OCI-LY3 (cell line): ENCODE measurements at regions not wholly inside any gene's neighbourhood (a gene's known extent, or its start where the extent isn't known, plus 50 kb on each side); places are given as distances from the start of the nearest gene placed in this dataset.

Experiments
- EZH2phosphoT487 ChIP-seq: fragments of 200-600 bp; shearing (Covaris generic); IDR thresholded peaks from 2 replicates; pipeline ENCODE4 v1.6.1; 2018; ENCODE audit warnings: antibody characterized with exemption, mixed run types, low read depth
- TF ChIP-seq, protein P1 (sequence below): fragments of 200-600, 300-600 bp; sonication (generic); IDR thresholded peaks from 2 replicates; pipeline ENCODE4 v1.5.1; 2014; ENCODE audit warnings: antibody characterized with exemption, low read length, low read depth

DNA sequence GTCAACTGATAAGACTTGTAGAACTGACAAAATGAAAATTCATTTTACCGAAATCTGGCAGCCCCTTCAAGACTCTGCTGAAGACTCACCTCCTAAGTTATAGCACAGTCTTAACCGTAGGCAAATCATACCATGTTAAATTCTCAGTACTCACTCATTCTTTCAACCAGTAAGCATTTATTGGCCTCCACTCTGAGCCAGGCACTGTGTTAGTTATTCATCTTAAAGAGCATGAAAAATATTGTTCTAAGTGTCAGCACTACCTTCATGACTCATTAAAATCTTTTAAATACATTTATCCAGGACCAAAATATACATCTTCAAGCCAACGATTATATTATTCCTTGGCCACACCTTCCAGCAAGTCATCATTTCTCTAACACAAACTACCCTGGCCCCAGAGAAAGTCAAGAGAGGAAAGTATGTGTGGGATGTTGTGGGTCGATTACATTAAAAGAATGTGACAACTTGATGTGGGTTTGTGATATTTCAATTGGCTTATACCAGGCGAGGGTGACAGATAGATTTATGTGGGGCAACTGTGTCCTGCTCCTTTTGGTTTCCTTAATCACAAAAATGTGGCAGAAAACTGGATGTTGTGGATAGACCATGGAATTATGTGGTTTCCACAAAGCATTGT lies 55.0 kb downstream of the TMEM30B start:
- TF ChIP-seq, protein P1, sequence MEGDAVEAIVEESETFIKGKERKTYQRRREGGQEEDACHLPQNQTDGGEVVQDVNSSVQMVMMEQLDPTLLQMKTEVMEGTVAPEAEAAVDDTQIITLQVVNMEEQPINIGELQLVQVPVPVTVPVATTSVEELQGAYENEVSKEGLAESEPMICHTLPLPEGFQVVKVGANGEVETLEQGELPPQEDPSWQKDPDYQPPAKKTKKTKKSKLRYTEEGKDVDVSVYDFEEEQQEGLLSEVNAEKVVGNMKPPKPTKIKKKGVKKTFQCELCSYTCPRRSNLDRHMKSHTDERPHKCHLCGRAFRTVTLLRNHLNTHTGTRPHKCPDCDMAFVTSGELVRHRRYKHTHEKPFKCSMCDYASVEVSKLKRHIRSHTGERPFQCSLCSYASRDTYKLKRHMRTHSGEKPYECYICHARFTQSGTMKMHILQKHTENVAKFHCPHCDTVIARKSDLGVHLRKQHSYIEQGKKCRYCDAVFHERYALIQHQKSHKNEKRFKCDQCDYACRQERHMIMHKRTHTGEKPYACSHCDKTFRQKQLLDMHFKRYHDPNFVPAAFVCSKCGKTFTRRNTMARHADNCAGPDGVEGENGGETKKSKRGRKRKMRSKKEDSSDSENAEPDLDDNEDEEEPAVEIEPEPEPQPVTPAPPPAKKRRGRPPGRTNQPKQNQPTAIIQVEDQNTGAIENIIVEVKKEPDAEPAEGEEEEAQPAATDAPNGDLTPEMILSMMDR: no peak
- no peak for TF ChIP-seq EZH2phosphoT487
